ENCODE measurements at regions not wholly inside any gene's neighbourhood (a gene's known extent, or its start where the extent isn't known, plus 50 kb on each side); places are given as distances from the start of the nearest gene placed in this dataset.

DNA sequence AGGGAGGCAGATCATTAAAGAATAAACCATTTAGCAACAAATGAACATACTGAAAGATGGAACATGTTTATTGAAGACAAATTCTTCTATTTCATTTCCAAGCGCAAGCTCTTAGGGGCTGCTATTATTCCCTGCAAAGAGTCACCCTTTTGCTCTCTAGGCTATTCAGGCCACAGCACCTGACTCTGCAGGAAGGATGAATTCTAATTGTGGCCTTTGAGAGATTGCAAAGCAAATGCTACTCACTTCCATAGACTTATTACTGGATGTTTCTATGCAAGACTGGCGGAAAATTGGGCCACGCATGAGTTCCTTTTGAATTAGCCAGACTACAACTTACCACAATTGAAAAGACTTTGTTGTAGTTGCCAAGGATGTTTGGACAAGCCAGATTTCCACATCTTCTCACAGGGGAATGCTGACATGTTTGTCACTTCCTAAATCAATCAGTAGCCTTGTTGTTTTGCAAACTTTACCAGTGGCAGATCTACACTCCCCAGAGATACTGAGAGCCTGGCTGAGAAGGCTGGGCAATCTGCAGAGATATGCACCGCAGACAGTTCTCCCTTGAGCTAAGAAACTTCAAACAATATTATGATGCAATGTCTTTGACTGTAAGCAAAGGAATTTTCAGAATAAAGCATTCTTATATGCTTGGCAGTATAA lies 334.3 kb upstream of the SYT1 start:
- intact Hi-C loops (cut with micrococcal nuclease), result no loop called here
- dilution Hi-C loops (cut with HindIII; ENCODE audit: low sequenced_read_pairs, unreplicated experiment), result no loop called here
- BruUV-seq (replicated peaks), result no TSS peak

More for the DNA sequence above, 334.3 kb upstream of the SYT1 start:
- Histone ChIP-seq H3K14ac (replicated peaks; ENCODE audit: low read depth, low read length) (no peak overlapping the region), H3K9ac (ENCODE audit: low read depth, low read length) (no peak overlapping the region), H4K8ac (ENCODE audit: low read depth in 2 of 2, low read length in 2 of 2) (no peak overlapping the region), H3K23ac (ENCODE audit: low read depth, low read length) (no peak overlapping the region), H2BK5ac (ENCODE audit: low read depth, low read length, poor library complexity, severe bottlenecking) (no peak overlapping the region), H3K27me3 (ENCODE audit: control insufficient read depth, insufficient read depth, low read length) (no peaks in the 10 kb centered on the region), H3K4me3 (ENCODE audit: insufficient read depth, low read depth, low read length) (no peak overlapping the region), H3K79me1 (ENCODE audit: low read depth in 1 of 2, low read length in 2 of 2) (no peaks in the 10 kb centered on the region), H3K56ac (ENCODE audit: extremely low read depth, insufficient read depth, low read length) (no peak overlapping the region), H2BK20ac (ENCODE audit: low read depth, low read length) (no peak overlapping the region), H4K20me1 (ENCODE audit: insufficient read depth, low read length) (no peaks in the 10 kb centered on the region), H3K9me1 (ENCODE audit: insufficient read depth, low read length) (no peaks in the 10 kb centered on the region), H4K5ac (ENCODE audit: low read depth, low read length) (no peak overlapping the region), H2AK9ac (replicated peaks; ENCODE audit: low read depth, low read length, poor library complexity) (no peak overlapping the region), H3K4me1 (ENCODE audit: control insufficient read depth, insufficient read depth, low read length) (no peaks in the 10 kb centered on the region), H3K36me3 (ENCODE audit: control insufficient read depth, insufficient read depth, low read length) (no peaks in the 10 kb centered on the region), H3K4ac (ENCODE audit: low read depth, low read length) (no peak overlapping the region), H2BK15ac (ENCODE audit: low read depth, low read length) (no peak overlapping the region), H3K27ac (ENCODE audit: insufficient read depth, low read length) (no peak overlapping the region), H3K9me3 (ENCODE audit: control insufficient read depth, insufficient read depth, low read length) (no peaks in the 10 kb centered on the region), H2AK5ac (ENCODE audit: low read depth, low read length) (no peak overlapping the region), H4K91ac (ENCODE audit: insufficient read depth, low read depth, low read length) (no peak overlapping the region), H3K18ac (ENCODE audit: low read depth, low read length) (no peak overlapping the region), H2BK120ac (ENCODE audit: low read depth, low read length) (no peak overlapping the region), H3K4me2 (ENCODE audit: low read depth, low read length) (no peak overlapping the region), H2AFZ (replicated peaks; ENCODE audit: low read length, poor library complexity) (no peak overlapping the region)
- ChIA-PET CTCF (no interaction called here), POLR2A (ENCODE audit: unreplicated experiment) (no interaction called here)
- TF ChIP-seq CEBPB (IDR thresholded peaks at IDR 0.05; ENCODE audit: low read depth, low read length) (peak; percentile 80), RFX5 (IDR thresholded peaks at IDR 0.05; ENCODE audit: low read depth, low read length) (no peak)
- no CpG with 5 or more reads among the region's 4 CpGs for WGBS, 2 experiments (ENCODE audit: extremely low coverage in 2 of 2, insufficient read length in 1 of 2)
- DNase-seq, result peak; percentile 38
- peak; percentile 95 for ATAC-seq (ENCODE audit: low read depth)
- in situ Hi-C loops (cut with MboI; ENCODE audit: low sequenced_read_pairs), result no loop called here
